ENCODE measurements at regions not wholly inside any gene's neighbourhood (a gene's known extent, or its start where the extent isn't known, plus 50 kb on each side); places are given as distances from the start of the nearest gene placed in this dataset.

DNA sequence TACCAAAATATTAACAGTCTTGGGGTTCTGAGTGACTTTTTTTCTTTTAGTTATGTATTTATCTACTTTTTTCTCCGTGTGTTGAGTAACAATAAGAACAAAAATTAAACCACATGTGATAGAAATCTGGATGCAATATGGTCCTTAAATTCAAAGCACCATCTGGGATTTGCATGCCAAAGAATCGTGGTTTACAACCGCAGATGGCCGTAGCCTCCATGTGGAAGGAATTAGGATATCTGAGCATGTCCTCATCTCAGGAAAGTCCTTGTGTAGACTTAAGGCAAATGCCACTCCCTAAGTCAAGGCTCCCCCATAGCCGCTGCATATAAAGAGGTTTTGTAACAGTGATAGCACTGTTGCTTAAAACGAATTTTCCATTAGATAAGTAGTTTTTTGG lies 304.0 kb downstream of the ZEB1 start:
- Histone ChIP-seq H3K36me3 (no peaks in the 10 kb centered on the region), H3K9me3 (peaks cover 0 to 14% (median 4%) of the 10 kb centered on the region in 4 donors), H3K27me3 (no peaks in the 10 kb centered on the region), H3K27ac (replicated peaks in 1 of 4) (peak overlapping the region; percentile 21 to 66 (median 43)), H3K4me1 (peaks cover 20 to 57% (median 44%) of the 10 kb centered on the region in 4 donors), H3K4me3 (no peak overlapping the region)
- intact Hi-C loops (cut with DNase I), result no loop called here
- TF ChIP-seq, protein P1, sequence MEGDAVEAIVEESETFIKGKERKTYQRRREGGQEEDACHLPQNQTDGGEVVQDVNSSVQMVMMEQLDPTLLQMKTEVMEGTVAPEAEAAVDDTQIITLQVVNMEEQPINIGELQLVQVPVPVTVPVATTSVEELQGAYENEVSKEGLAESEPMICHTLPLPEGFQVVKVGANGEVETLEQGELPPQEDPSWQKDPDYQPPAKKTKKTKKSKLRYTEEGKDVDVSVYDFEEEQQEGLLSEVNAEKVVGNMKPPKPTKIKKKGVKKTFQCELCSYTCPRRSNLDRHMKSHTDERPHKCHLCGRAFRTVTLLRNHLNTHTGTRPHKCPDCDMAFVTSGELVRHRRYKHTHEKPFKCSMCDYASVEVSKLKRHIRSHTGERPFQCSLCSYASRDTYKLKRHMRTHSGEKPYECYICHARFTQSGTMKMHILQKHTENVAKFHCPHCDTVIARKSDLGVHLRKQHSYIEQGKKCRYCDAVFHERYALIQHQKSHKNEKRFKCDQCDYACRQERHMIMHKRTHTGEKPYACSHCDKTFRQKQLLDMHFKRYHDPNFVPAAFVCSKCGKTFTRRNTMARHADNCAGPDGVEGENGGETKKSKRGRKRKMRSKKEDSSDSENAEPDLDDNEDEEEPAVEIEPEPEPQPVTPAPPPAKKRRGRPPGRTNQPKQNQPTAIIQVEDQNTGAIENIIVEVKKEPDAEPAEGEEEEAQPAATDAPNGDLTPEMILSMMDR (IDR thresholded peaks at IDR 0.05), result peak in 2 of 3 experiments; percentile 11 to 23
- TF ChIP-seq EP300 (IDR thresholded peaks at IDR 0.05) (no peak), POLR2A (IDR thresholded peaks at IDR 0.05; ENCODE audit: low read depth) (no peak), POLR2AphosphoS5 (IDR thresholded peaks at IDR 0.05) (peak in 1 of 2 donors; percentile 16)
- 67% methylated on average over 6 of the region's 6 CpGs for WGBS
- DNase-seq (ENCODE audit: extremely low spot score), result no peak

DNA sequence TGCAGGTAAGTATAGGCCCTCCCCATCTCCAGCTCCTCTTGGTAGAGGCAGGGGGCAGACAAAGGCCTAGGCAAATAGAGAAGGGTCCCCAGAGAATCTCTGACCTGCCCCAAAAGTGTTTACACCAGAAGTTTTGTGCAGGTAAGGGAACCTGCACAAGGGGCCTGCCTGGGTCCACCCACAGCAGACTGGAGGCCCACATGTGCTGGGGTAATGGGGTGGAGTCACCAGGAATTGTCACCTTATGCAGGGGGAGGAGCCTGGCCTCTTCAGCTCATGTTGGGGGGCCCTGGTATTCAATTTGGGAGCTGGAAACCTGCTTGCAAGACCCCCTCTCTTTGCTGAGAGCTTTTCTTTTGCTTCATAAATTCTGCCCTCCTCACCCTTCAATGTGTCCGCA lies 302.7 kb downstream of the ZEB1 start:
- H3K4me1 ChIP-seq, result peaks cover 20 to 60% (median 45%) of the 10 kb centered on the region in 4 donors
- 92% methylated on average over 1 of the region's 1 CpG for WGBS
- H3K4me3 ChIP-seq, result no peak overlapping the region
- intact Hi-C loops (cut with DNase I), result no loop called here
- H3K27ac ChIP-seq (replicated peaks in 1 of 4), result peak overlapping the region in 1 of 4 donors; percentile 21
- no peaks in the 10 kb centered on the region for H3K36me3 ChIP-seq
- no peaks in the 10 kb centered on the region for H3K27me3 ChIP-seq
- DNase-seq (ENCODE audit: extremely low spot score), result no peak
- no peak for TF ChIP-seq POLR2A (IDR thresholded peaks at IDR 0.05; ENCODE audit: low read depth)
- TF ChIP-seq, protein P1 (IDR thresholded peaks at IDR 0.05), result no peak
- no peak for TF ChIP-seq EP300 (IDR thresholded peaks at IDR 0.05)
- TF ChIP-seq POLR2AphosphoS5 (IDR thresholded peaks at IDR 0.05), result no peak
- peaks cover 0 to 13% (median 2%) of the 10 kb centered on the region in 4 donors for H3K9me3 ChIP-seq

DNA sequence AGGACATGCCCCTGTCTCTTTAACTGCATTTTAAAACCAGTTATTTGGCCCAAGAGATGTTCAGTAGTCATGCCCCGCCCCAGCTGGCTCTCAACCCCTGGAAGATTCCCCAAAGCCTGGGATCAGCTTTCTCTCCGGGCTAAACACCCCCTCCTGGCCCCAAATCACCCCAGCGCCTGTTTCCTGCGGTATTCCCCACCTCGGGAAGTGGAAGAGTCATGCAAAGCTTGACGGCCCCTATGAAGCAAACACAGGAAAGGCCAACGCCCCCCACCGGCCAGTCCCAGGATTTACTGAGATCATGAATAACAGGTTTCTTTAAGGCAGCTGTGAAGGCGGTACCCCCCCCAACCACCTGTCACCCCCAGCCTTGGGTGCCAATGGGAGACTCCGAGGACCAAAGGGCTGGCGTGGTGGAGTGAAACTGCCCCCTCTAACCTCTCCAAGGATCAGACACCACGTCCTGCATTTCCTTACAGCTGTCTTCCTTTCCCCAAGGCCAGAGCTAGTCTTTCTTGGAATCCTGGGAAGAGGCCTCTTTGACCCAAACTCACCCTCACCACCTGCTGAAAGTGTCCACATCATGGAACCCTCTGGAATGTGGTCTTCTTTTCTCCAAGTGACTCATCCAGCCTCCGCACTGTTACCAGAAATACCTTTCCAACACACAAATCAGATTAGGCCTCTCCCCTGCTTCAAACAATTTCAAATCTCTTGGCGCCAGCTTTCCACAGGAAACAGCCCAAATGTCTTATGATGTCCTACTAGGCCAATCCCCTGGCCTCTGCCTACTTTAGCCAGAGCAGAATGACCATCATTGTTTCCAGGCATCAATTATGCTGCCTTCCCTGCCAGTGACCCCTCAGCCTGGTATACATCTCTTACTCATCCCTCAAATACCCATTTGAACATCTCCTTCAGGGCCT lies 301.5 kb downstream of the ZEB1 start:
- H3K36me3 ChIP-seq, result no peaks in the 10 kb centered on the region
- 67% methylated on average over 14 of the region's 14 CpGs for WGBS
- H3K4me1 ChIP-seq, result peaks cover 20 to 60% (median 45%) of the 10 kb centered on the region in 4 donors
- no peak overlapping the region for H3K4me3 ChIP-seq
- intact Hi-C loops (cut with DNase I), result no loop called here
- H3K27ac ChIP-seq (replicated peaks in 1 of 4), result peak overlapping the region; percentile 32 to 62 (median 49)
- no peak for TF ChIP-seq POLR2A (IDR thresholded peaks at IDR 0.05; ENCODE audit: low read depth)
- TF ChIP-seq, protein P1 (IDR thresholded peaks at IDR 0.05), result peak in 2 of 3 experiments; percentile 30 to 31
- no peak for DNase-seq (ENCODE audit: extremely low spot score)
- no peaks in the 10 kb centered on the region for H3K27me3 ChIP-seq
- H3K9me3 ChIP-seq, result peaks cover 0 to 6% (median 0%) of the 10 kb centered on the region in 4 donors

DNA sequence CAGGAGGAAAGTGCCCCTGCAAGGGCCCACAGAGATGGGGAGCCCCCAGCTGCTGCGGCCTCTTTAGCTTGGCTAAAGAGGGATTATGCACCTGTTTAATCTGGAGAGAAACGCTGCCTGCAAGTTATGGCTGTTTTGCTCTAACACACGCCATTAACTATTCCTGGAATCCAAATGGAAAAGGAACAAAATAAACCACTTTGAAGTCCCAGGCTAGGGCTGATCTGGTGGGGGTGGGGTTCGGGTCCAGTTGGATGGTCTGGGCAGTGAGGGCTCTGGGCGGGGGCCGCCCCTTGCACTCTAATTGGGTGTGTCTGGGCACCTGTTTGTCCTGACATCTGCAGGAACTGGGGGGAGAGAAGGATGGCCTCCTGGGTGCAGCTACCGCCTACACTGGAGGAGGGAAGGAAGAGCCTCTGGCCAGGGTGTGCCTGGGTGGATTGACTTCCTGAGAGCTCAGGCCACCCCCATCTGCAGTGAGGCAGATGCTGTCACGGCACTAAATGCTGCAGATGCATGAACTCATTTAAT lies 300.6 kb downstream of the ZEB1 start:
- no peaks in the 10 kb centered on the region for H3K27me3 ChIP-seq
- no peaks in the 10 kb centered on the region for H3K36me3 ChIP-seq
- H3K9me3 ChIP-seq, result peaks cover 0 to 6% (median 0%) of the 10 kb centered on the region in 4 donors
- TF ChIP-seq, protein P1 (IDR thresholded peaks at IDR 0.05), result no peak
- no peak for TF ChIP-seq POLR2AphosphoS5 (IDR thresholded peaks at IDR 0.05)
- TF ChIP-seq POLR2A (IDR thresholded peaks at IDR 0.05; ENCODE audit: low read depth), result no peak
- TF ChIP-seq EP300 (IDR thresholded peaks at IDR 0.05), result no peak
- no peak overlapping the region for H3K4me3 ChIP-seq
- peaks cover 20 to 60% (median 45%) of the 10 kb centered on the region in 4 donors for H3K4me1 ChIP-seq
- intact Hi-C loops (cut with DNase I), result no loop called here
- no peak for DNase-seq (ENCODE audit: extremely low spot score)
- WGBS, result 55% methylated on average over 6 of the region's 8 CpGs
- H3K27ac ChIP-seq (replicated peaks in 1 of 4), result peak overlapping the region; percentile 40 to 62 (median 50)

All from esophagus muscularis mucosa (tissue), 4 donors.